GM19238 (cell line): ENCODE measurements at regions not wholly inside any gene's neighbourhood (a gene's known extent, or its start where the extent isn't known, plus 50 kb on each side); places are given as distances from the start of the nearest gene placed in this dataset.

Experiments
- DNase-seq: peaks from one replicate; pipeline ENCODE4 v3.0.0; 2011; ENCODE audit warnings: low spot score; ENCODE audit not compliant: insufficient read length

DNA sequence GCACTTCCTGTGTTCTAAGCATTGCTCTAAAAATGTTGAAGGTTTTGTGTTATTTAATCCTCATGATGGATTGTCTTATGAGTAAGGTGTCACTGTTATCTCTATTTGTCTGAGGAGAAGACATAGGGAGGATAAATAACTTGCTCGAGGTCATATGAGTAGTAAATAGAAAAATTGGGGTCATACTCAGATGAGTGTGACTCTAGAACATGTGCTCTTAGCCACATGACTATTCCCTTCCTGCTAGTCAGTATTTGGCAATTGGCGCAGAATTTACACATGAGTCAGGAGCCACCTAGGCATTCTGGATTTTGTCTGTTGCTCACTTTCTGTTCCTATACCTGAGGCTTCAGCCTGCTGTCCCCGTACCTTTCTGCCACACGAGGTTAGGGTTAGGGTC lies 234.6 kb upstream of the CD180 start:
- no peak for DNase-seq

DNA sequence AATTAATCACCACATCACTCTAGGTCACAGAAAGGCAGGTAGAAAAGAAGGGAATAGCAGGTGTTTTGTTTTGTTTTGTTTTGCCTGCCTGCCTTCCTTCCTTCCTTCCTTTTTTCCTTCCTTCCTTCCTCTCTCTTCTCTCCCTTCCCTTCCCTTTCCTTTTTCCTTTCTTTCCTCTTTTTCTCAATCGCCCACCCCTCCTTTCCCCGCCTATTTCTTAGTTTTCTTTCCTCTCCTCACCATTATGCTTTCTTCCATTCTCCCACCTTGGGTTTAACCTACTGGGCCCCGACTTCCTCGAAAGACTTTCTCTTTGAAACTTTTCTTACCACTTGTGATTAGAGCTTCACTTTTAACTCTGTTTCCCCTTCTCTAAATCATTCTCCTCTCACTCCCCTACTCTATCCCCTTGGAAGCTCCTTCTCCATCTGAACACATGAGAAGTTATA lies 231.3 kb upstream of the CD180 start:
- DNase-seq = no peak

DNA sequence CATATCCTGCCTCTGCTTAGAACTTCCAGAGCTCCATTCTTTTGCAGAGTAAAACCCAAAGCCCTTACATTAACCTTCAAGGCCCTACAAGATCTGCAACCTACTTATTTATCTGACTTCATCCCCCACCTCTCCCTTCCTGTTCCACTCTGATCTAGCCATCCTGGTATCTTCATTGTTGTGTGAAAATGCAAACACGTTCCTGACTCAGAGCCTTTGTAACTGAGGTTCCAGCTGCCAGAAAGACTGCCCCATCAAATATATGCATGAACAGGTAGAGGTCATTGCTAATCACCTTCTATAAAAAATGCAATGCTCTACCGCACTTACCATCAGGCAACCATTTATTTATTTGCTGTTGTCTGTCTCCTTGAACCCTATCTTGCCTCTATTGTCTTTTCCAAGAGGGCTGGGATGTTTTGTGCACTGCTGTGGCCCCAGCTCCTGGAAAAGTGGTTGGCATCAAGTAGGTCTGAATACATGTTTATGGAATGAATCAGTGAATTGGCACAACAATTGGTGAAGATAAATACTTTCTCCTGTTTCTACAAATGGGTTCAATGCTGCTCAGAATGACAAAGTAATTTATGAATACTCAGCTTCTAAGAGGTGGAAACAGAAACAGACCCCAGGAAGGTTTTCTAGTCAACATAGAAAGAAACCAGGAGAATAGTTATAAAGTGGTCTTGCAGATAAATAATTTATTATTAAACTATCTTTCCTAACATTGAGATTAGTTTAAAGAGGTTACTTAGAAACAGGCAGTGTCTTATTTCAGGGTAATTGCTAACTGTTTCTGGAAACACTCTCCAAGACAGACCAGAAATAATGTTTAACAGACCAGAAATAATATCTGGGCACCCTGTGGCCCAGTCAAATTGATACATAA lies 230.6 kb upstream of the CD180 start:
- DNase-seq = no peak

DNA sequence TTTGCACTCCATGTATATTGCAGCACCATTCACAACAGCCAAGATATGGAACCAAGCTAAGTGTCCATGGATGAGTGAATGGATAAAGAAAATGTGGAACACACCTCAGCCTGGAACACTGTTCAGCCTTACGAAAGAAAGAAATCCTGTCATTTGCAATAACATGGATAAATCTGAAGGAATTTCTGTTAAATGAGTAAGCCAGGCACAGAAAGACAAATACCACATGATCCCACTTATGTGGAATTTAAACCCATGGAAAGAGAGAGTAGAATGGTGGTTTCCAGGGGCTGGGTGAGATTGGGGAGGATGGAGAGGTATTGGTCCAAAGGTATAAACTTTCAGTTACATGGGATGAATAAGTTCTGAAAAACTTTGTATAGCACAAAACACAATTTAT lies 228.9 kb upstream of the CD180 start:
- DNase-seq = no peak

GRCh38 chr5:67417839-67418238 lies 221.2 kb upstream of the CD180 start:
- DNase-seq = no peak

DNA sequence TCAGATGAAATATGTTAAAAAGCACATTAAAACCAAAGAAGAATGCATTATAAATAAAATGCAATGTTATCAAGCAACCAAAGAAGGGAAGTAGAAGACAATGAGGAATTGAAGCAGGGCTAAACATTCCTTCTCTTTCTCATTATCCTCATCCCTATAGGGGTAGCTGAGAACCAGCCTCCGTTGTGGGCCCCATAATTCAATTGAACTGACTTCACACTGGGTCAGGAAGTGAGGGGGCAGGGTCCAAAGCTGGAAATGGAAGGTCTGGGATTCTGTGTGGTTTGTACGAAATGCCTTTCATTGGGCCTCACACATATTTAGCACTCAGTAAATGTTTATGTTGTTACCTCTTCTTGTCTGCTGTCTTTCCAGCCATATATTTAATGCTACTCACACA lies 220.4 kb upstream of the CD180 start:
- DNase-seq = no peak

DNA sequence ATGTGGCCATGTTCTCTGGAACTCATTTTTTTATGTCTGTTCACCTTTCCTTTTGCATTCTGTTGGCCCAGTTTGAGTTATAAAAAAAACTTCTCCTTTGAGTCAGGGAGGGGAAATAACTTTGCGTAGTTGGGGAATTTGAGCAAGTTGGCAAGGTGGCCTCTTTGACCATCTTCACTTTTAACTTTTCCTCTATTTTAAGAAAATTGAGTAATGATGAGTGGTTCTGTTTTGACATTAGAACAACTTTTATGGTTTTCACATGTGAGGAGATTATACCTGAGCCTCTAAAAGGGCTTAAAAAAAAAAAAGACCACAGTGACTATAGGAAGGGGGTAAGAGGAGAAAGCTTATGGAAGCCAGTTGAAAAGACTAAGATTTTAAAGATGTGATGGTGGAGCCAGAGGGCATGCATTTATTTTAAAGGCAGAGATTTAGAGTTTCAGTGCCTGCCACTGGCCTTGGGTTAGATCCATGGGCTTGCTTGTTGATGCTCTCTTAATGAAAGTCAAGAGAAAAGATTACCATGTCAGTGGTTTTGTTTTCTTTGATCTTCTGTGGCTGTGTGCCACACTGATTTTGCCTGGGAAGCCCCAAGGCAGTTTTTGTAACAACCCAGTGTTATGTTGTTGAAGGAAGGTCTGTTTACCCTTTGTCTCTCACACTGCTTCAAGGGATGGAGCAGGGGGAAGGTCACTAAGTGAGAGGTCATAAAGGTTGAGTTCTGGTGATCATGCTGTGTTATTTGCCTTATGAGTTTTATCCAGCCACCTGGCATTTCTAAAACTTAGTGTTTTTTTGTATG lies 219.7 kb upstream of the CD180 start:
- DNase-seq = no peak

GRCh38 chr5:67414712-67415111 lies 218.1 kb upstream of the CD180 start:
- DNase-seq = no peak

DNA sequence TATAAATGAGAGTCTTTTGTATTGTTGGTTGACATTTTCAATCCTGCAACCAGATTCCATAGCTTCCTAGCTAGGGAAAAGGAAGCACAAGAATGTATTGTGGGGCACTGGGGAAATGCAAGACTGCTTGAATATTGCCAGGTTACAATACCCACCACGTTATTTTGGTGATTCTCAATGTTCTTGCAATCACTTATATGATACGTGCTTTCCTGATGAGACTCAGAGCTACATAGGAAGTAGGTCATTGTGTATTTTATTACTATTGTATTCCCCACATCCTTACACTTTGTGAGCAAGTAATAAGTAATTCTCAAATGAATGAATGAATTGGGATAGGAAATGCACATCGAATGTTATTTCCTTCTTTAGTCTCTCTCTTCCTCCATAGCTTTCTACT lies 217.1 kb upstream of the CD180 start:
- no peak for DNase-seq

DNA sequence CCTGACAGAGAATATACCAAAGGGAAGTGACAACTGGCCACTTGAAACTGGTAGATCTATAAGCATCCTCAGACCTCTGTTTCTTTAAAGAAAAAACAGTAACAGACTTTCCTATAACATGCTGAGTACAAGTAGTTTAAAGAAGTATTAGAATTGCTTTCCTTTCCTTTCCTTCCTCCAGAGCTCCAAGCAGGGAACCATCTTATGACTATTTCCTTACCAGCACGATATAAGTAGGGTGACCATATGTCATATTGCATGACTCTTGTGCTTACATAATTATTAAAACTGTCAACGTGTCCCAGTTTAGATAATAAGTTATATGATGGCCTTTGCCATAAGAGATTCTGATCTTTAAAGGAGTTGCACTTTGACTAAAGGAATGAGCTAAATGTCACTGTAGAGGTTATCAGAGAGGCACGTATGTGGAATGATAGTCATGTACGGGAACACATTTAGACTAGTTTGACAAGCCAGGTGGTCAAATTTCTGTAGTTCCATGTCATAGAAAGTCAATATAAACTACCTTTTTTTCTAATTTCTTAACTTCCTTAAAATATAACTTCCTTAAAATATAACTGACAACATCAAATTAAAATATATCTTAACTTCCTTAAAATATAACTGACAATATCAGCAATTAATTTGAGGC lies 212.7 kb upstream of the CD180 start:
- no peak for DNase-seq

DNA sequence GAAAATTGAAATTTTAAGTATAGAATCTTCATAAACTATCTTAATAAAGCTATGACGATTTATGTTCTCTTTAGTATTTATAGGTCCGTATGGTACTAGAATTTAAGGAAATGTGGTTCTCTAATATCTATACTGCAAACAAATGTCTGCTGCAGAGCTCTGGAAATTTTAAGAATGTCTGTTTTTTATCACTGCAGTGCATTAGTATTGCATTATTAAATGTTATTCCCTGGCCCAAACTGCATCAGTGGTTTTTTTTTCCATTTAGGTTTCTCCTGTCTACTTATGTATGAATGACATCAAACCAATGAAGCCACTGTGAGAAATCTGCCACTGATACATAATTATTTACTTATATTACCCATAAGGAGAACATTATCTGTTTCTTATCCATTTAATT lies 211.4 kb upstream of the CD180 start:
- no peak for DNase-seq

DNA sequence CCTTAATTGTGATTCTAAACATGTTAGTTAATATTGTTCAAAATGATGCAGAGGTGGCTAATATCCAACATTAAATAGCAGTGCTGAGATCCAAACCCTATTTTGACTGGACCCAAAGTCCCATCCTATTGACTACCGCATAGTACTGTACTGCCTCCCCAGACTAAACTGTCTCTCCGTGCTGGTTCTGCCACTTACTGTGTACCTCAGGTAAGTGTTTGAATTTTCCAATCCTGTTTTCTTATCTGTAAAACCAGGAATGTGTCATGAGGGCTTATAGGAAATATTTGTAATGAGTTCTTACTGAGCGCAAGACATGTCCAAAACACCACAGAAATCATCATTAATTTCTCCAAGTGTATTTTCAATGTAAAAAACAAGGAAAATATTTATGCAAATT lies 209.2 kb upstream of the CD180 start:
- no peak for DNase-seq

DNA sequence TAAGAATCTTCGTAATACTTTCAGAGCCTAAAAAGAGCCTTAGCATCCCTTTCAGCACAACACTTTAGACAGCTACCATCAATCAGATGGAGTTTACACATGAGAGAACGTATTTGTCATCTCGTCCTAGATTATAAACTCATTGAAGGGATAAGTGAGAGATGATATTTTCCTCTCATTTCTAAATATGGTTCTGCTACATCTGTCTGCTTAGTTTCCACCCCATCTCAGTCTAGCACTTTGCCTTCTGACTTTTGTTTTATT lies 208.4 kb upstream of the CD180 start:
- no peak for DNase-seq

- no peak for DNase-seq
Observed at GRCh38 chr5:67404256-67405100, 207.9 kb upstream of the CD180 start.

DNA sequence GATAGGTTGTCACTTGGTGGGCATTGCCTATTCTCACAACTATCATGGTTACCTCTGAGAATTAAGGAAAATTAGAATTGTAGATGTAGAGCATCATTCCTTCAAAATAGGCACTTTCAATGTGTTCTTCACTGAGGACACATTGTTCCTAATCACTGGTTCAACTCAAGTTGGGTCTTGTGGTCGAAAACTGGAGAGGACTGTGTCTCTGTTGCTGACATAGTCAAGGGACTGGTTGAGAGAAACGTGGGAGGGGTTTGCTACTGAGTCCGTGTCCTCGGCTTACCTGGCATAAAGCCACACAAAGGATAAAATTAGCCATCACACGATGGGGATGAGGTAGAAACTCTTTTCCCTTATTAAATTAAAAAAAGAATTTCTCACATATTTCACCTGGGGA lies 205.9 kb upstream of the CD180 start:
- DNase-seq = no peak

DNA sequence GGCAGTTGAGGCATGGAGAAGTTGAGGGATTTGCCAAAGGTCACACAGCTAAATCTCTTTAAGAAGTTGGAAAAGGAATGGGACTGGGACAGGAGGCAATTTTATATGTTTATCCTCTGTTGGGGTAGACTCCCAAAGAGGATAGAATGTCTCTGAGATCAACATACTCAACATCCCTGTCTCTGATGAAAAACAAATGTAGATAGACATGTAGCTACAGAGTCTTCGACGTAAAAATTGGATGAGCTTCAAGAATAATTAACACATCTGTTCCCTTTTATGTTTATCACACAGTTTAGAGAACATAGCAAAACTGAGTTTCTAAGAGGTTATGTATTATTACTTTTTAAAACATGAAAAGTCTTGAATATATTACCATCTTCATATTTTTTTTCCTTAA lies 204.6 kb upstream of the CD180 start:
- DNase-seq = no peak

GRCh38 chr5:67400752-67401151 lies 204.2 kb upstream of the CD180 start:
- no peak for DNase-seq

DNA sequence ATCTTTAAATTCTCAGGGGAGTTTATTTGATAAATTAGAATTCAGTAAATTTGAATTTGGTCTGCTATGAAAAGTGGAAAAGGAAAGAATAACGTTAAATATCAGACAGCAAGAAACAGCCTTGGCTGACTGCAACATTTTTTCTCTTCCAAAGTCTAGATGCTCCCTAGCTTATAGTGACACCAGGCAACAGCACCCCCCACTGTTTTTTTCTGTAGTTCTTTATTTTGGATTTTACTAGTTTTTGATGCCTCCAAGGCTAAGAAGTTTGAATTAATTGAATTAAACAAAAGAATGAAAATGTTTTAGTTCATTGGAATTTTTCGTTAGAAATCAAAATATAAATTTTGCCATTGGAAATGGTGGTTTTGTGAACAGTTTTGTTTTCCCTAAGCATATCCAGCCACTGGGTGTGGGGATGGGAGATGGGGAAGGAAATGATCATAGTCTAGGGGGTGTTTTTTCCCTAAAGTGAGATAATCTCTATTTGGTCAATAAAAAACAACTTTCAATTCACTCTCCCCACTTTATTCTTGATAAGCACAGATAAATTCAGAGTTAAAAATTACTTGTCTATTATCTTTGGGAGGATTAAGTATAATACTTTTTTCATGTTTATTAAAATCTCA lies 199.3 kb upstream of the CD180 start:
- DNase-seq = no peak

- DNase-seq = no peak
Observed at GRCh38 chr5:67393211-67393610, 196.6 kb upstream of the CD180 start.

DNA sequence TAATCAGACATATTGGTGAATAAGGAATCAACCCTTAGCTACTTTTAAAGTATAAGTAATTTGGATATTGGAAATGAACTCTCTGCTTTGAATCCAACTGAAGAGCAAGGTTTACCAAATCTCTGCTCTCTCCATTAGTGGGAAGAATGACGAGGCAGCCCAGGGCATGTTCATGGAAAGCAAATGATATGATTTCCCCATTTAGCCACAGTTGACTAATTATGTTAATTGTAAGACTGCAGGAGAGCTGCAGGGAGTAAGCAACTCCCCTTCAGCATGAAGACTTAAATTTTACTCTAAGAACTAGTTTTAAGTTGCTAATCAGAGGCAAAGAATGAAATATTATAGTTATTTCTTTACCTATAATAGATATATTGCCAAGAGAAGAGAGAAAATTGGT lies 194.3 kb upstream of the CD180 start:
- no peak for DNase-seq

- no peak for DNase-seq
Observed at GRCh38 chr5:67383451-67383850, 186.9 kb upstream of the CD180 start.
